HG03521 (cell line): ENCODE measurements at regions not wholly inside any gene's neighbourhood (a gene's known extent, or its start where the extent isn't known, plus 50 kb on each side); places are given as distances from the start of the nearest gene placed in this dataset.

Experiments used
- ATAC-seq: cut with Tn5 transposase; IDR thresholded peaks from one replicate; pipeline ENCODE4 v1.9.1; 2021; ENCODE audit warnings: mild to moderate bottlenecking, moderate library complexity; ENCODE audit not compliant: unreplicated experiment

GRCh38 chr5:87954121-87954520 is 314.5 kb downstream of the TMEM161B start:
- no peak for ATAC-seq

- ATAC-seq: no peak
Observed at GRCh38 chr5:87951661-87952060, 317.0 kb downstream of the TMEM161B start.

- no peak for ATAC-seq
Observed at GRCh38 chr5:87949676-87950631, 318.7 kb downstream of the TMEM161B start.

- ATAC-seq: no peak
Observed at GRCh38 chr5:87948486-87948885, 320.2 kb downstream of the TMEM161B start.

- no peak for ATAC-seq
Observed at GRCh38 chr5:87946271-87946670, 322.4 kb downstream of the TMEM161B start.

GRCh38 chr5:87945286-87945650 is 323.4 kb downstream of the TMEM161B start:
- ATAC-seq: no peak

GRCh38 chr5:87944553-87945285 is 323.9 kb downstream of the TMEM161B start:
- ATAC-seq: no peak

- no peak for ATAC-seq
Observed at GRCh38 chr5:87940775-87941174, 327.9 kb downstream of the TMEM161B start.

GRCh38 chr5:87936667-87937066 is 332.0 kb downstream of the TMEM161B start:
- ATAC-seq: no peak

- no peak for ATAC-seq
Observed at GRCh38 chr5:87924436-87924835, 344.2 kb downstream of the TMEM161B start.

GRCh38 chr5:87916320-87916719 is 352.3 kb downstream of the TMEM161B start:
- no peak for ATAC-seq

- no peak for ATAC-seq
Observed at GRCh38 chr5:87912419-87912818, 356.2 kb downstream of the TMEM161B start.

GRCh38 chr5:87909382-87909781 is 359.3 kb downstream of the TMEM161B start:
- no peak for ATAC-seq

GRCh38 chr5:87906962-87907361 is 361.7 kb downstream of the TMEM161B start:
- ATAC-seq: no peak

GRCh38 chr5:87900419-87900818 is 368.2 kb downstream of the TMEM161B start:
- ATAC-seq: no peak

- ATAC-seq: no peak
Observed at GRCh38 chr5:87899721-87900131, 368.9 kb downstream of the TMEM161B start.

GRCh38 chr5:87899208-87899661 is 369.4 kb downstream of the TMEM161B start:
- ATAC-seq: no peak

- ATAC-seq: no peak
Observed at GRCh38 chr5:87898574-87898973, 370.1 kb downstream of the TMEM161B start.

- ATAC-seq: no peak
Observed at GRCh38 chr5:87888139-87888538, 380.5 kb downstream of the TMEM161B start.

GRCh38 chr5:87887247-87887646 is 381.4 kb downstream of the TMEM161B start:
- no peak for ATAC-seq

- no peak for ATAC-seq
Observed at GRCh38 chr5:87886164-87886563, 382.5 kb downstream of the TMEM161B start.

- no peak for ATAC-seq
Observed at GRCh38 chr5:87885758-87886157, 382.9 kb downstream of the TMEM161B start.
